Left cardiac atrium (tissue), 4 donors: ENCODE measurements at regions not wholly inside any gene's neighbourhood (a gene's known extent, or its start where the extent isn't known, plus 50 kb on each side); places are given as distances from the start of the nearest gene placed in this dataset.

Source experiments
- ATAC-seq, 2 donors: fragments of 200-7000 bp; cut with Tn5 transposase; one replicate each; pipeline ENCODE4 v1.9.1; 2020; ENCODE audit warnings: mild to moderate bottlenecking in 2 of 2, moderate library complexity in 2 of 2
- DNase-seq: peaks from one replicate; pipeline ENCODE4 v3.0.0-alpha.2; 2020
- intact Hi-C, 2 donors: fragments of 100-400 bp; cut with DNase I; formaldehyde crosslinking; loops; one replicate each; pipeline versions ENCODE4 v1.14.1 to v1.15.1; 2022 to 2023
- donor health status: DM: no; HTN: yes; CAD: no.
- donor health status: DM: no; HTN: yes; CAD: no; lungs with severe emphysema.
- donor health status: DM: yes; HTN: yes; CAD: no.
- donor health status: Dilated cardiomyopathy.

DNA sequence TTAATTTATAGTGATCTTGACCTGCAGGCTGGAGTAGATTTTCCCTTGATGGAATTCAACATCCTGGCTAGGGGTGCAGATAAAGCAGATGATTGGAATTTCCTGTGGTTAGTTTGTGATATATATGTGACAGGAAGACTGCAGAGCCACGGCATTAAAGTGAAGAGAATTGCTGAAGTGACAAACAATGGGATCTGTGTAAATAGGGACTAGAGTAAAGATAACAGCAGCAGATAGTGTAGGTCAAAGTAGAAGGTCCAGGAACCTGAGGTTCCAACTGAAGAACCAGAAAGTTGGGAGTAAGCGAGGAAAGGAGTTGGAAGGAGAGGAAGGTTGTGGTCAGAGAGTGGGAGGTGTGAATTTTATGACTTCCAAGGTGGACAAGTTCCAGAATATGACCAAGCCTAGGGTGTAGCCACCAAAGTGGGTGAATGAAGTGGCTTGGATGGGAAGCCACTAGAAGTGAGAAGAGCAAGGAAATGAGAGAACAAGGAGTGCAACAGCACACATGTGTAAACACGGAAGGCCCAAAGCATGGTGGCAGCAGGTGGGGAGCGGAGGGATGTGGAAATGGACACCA lies 325.0 kb downstream of the RAB28 start:
- ATAC-seq (peak in 1 of 2 donors; percentile 62), DNase-seq (no peak)
- intact Hi-C loops, result no loop called here

DNA sequence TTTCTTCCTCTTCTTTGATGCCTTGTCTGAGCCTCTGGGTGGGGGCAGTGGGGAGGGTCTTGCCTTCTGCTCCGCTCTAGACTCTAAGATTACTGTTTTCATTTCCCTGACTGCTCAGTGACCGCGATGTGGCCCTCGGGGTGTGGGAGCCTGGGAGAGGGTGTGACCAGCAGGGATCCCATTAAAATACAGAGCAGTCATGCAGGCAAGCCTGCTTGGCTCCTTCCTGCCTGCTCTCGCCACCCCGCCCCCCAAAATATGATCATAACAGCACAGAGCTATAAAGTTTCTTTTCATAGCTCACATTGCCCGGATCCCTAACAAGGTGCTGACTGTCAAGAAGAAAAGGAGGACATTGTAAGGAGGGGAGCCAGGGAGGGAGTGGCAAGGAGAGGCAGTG lies 332.9 kb downstream of the RAB28 start:
- DNase-seq, result no peak
- no peak for ATAC-seq
- intact Hi-C loops, result no loop called here

DNA sequence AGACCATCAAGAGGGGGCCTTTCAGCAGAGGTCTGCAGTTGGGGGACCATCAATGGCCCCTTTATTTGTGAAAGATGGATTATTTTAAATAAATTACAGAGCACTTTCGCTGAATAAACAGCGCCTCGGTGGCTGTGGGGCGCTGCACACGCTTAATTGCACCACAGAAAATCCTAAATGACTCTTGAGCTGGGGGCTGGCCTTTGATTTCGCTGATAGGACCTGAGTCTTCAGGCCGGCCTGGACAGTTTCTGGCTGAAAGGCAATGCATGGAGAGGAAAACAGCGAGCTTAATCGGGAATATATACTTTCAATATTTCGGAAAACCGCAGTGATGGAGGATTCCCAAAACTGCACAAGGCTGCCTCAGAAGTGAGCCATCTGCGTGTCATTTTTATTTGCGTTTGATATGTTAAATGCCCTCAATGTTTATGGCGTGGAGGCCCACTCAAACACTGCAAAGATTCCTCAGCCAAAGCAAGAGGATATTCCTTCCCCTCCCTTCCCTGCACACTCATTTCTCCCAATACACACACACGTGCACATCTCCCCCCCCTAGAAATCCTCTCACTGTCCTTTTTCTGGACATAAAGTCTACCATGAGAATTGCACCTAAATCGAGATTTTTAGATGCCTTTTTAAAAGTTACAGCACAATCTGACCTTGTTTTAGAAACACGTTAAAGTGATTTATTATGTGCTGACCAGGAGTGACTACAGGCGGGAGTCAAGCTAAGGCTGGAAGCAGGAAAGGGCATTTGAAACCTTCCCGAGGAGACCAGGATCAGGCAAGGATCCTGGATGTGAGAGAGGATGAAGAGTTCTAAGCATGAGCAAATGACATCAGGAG lies 340.7 kb downstream of the RAB28 start:
- no peak for ATAC-seq
- intact Hi-C loops, result no loop called here
- no peak for DNase-seq

DNA sequence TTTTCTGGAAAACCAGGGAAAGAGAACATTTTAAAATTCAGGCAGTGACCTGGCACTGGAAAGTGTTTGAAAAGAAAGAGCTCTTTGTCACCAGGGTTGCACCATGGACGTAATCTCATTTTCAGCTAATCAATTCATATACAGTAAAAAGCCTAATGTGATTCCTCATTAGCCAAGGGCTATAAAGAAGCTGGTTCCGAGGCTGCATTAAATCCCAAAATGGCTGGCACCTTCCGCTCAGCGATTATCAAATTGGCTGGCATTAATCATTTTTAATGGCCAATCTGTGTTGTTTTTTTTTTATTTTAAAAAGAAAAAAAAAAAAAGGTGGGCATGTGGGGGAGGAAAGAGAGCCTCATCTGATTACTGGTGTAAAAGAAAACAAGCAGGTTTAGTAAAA lies 341.4 kb downstream of the RAB28 start:
- ATAC-seq, result no peak
- DNase-seq, result no peak
- intact Hi-C loops, result no loop called here

DNA sequence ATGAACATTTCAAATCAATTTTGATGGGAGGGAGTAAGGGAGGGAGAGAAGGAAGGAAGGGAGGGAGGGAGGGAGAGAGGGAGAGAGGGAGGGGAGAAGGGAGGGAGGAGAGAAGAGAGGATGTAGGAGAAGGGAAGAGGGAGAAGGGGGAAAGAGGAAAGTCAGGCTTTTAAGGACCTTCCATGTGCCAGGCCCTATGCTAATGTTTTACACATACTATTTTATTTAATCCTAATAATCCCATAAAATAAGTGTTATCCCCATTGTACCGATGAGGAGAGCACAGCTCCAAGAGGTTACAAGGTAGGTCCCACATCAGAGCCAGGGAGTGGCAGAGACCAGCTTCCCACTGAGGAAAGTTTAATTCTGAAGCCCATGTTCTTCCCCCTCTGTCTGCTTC lies 341.9 kb downstream of the RAB28 start:
- ATAC-seq, result no peak
- no peak for DNase-seq
- intact Hi-C loops, result no loop called here

GRCh38 chr4:13137390-13137789 lies 346.8 kb downstream of the RAB28 start:
- DNase-seq (no peak), ATAC-seq (no peak)
- intact Hi-C loops, result no loop called here

GRCh38 chr4:13133700-13134099 lies 350.4 kb downstream of the RAB28 start:
- DNase-seq, result no peak
- intact Hi-C loops, result no loop called here
- no peak for ATAC-seq

DNA sequence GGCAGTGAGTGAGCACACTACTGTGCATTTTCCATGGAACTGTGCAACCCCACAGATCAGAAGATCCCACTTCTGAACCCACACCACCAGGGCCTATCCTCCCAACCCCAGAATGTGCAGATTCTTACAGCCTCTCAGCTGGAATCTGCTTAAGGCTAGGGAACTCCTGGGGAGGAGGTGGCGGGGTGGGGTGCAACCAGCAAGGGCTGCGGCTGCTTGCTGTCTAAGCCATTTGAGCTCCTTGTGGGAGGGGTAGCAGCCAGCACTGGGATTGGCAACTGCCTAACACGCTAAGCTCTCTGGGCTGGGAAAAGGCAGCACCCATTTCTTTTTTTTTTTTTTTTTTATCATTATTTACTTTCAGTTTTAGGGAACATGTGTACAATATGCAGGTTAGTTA lies 353.3 kb downstream of the RAB28 start:
- ATAC-seq, result no peak
- intact Hi-C loops, result no loop called here
- no peak for DNase-seq

GRCh38 chr4:13129095-13129494 lies 355.0 kb downstream of the RAB28 start:
- intact Hi-C loops, result no loop called here
- ATAC-seq, result no peak

DNA sequence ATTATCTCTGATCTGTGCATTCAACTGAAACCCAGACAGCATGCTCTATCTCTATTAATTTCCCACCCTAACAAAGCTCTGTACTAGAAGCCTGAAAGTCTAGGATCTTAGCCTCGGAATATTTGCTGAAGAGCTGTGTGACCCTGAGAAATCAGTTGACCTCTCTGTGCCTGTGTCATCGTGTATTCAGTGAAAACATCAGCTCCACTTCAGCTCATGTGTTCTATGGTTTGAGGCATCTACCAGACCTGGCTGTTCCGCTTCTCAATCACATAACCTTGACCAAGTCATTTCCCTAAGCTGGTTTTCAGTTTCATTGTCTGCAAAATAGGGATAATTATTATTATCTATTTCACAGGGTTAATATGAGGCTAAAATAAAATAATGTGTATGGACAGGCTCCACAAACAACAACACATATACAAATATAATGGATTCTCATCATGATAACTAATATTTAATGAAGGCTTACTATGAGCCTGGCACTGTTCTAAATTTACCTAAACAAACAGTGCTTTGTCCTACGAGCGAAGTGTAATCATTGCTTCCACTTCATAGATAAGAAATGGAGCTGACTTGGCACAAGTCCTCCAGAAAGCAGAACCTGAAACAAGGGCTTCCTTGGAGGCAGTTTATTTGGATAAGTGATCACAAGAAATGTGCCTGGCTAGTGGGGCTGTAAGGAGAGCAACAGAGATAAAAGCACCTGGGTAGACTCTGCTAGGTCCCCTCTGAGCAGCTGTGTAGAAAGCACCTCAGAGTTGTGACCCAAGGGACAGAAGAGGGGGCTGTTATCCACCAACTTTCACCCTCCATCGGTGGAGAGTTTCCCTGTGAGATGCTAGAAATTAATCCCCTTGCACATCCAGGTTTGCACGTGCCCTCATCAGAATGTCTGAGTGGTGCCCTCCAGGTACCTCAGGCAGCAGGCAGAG lies 356.9 kb downstream of the RAB28 start:
- DNase-seq, result no peak
- intact Hi-C loops, result no loop called here
- ATAC-seq, result no peak

More at GRCh38 chr4:13129095-13129494, 355.0 kb downstream of the RAB28 start:
- no peak for DNase-seq

GRCh38 chr4:13118633-13119032 lies 365.5 kb downstream of the RAB28 start:
- DNase-seq, result no peak
- intact Hi-C loops, result no loop called here
- ATAC-seq, result no peak

DNA sequence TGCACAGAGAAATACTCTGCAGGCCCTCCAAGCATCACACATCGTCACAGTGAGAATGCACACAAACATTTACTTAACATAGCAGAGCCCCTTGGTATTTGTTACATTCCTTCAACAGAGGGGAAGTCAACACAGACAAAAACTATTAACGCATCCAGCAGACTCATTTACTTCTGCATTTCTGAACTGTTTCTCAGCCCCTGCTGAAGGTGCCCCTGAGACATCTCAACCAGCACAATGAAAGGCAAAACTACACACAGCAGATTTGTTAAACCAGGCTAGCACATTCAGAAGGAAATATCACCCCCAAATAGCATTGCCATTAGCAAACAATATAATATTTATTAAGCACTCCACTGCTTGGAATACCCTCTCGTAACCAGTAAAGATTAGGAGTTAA lies 367.0 kb downstream of the RAB28 start:
- intact Hi-C loops, result no loop called here
- ATAC-seq, result no peak
- no peak for DNase-seq

GRCh38 chr4:13112030-13112429 lies 372.1 kb downstream of the RAB28 start:
- DNase-seq, result no peak
- intact Hi-C loops, result no loop called here
- ATAC-seq, result no peak

DNA sequence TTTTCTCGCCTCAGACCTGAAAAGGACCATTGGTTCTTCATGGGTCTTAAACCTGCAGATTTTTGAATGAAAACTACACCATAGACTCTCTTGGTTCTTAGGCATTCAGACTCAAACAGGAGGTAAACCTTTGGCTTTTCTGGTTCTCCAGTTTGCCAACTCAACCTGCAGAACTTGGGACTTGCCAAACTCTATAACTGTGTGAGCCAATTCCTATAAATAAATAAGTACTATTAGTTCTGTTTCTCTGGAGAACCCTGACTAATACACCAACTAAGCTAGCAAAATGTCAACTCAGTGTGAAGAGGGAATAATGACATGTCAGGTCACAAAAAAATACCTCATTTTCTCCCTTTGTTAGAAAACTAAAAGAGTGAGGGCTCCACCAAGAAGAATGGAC lies 374.6 kb downstream of the RAB28 start:
- ATAC-seq, result no peak
- no peak for DNase-seq
- intact Hi-C loops, result no loop called here

DNA sequence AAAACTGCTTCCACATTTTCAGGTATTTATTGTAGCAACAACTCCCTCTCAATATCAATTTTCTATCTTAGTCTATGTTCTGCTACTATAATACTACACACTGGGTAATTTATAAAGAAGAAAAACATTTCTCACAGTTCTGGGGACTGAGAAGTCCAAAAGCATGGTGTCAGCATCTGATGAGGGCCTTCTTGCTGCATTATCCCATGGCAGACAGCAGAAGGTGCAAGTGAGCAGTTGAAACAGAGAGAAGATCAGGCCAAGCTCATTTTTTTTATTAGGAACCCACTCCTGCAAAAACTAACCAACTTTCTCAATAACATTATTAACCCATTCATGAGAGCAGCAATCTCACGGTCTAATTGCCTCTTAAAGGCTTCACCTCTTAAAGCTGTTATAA lies 376.0 kb downstream of the RAB28 start:
- intact Hi-C loops, result no loop called here
- ATAC-seq, result no peak
- no peak for DNase-seq

DNA sequence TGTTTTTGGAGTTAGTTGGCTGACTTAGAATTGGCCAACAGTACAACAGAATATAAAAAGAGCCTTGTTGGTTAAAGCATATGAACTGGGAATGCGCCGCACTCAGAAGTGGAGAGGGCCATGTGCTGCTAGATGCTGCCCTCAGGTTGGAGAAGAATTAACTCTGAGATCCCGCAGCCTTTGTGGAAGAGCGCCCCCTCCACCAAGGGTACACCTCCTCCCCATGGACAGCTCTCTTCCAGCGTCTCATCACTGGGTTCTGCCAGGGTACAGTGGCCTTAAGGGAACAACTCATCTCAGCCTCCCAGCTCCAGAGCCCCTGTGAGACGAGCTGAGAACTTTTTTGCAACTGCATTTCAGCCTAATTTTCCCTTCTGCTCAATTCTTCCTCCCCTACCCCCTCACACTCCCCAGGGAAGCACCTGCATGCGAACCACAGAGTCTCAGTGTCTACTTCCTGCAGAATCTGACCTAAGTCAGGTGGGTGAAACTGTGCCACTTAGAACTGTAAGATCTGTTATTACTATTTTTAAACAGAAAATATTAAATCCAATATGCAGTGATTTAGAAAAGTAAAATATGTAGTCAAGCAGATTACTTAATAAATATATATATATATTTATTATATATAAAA lies 380.6 kb downstream of the RAB28 start:
- intact Hi-C loops, result no loop called here
- DNase-seq (no peak), ATAC-seq (no peak)

GRCh38 chr4:13102092-13102742 lies 381.9 kb downstream of the RAB28 start:
- intact Hi-C loops, result no loop called here

DNA sequence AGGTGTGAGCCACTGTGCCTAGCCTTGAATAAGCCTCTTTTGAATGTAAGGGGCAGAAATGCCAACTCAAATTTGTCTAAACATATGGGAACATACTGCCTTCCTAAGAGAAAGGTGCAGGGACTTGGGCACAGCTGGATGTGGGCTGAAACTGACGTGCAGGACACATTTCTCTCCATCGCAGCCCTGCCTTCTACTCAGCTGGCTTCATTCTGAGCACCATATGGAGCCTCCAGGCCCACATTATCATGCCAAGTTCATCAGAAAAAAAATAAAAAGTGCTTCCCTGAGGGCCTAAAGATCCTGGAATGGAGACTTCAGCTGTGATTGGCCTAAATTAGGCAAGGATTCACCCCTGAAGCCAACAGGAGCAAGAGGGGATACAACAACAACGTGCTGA lies 386.2 kb downstream of the RAB28 start:
- no peak for DNase-seq
- intact Hi-C loops, result no loop called here
- ATAC-seq, result no peak

More at GRCh38 chr4:13102092-13102742, 381.9 kb downstream of the RAB28 start:
- ATAC-seq (no peak), DNase-seq (no peak)

DNA sequence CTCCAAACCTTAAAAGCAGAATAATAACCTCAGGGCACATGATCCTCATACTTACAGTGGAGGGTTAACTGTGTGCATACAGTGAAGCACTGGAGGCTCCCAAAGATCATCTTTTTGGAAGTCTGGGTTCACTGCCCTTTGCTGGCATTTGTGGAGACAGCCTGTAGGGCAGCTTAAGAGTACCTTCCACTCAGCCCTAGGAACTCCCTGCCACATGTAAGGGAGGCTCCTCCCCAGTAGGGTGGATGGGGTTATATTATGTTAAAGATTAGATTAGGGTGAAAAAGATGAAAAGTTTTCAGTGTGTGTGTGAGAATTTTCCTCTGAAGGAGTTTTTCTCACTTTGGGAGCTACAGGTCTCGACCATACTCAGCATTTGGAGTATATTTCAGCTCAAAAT lies 388.4 kb downstream of the RAB28 start:
- ATAC-seq, result no peak

More for the DNA sequence above, 388.4 kb downstream of the RAB28 start:
- intact Hi-C loops, result no loop called here
- no peak for DNase-seq
